Loucy (cell line): ENCODE measurements at regions not wholly inside any gene's neighbourhood (a gene's known extent, or its start where the extent isn't known, plus 50 kb on each side); places are given as distances from the start of the nearest gene placed in this dataset.

ENCODE experiments used
- H2AFZ ChIP-seq: fragments of 200-600 bp; sonication (generic); 2 replicates; pipeline ENCODE4 v1.6.0; 2016; ENCODE audit warnings: antibody characterized with exemption, mild to moderate bottlenecking, low read length, moderate library complexity
- H3F3A ChIP-seq: fragments of 200-600 bp; 2 replicates; pipeline ENCODE4 v1.6.0; 2016; ENCODE audit warnings: antibody characterized with exemption, low read depth, mild to moderate bottlenecking
- H3K27me3 ChIP-seq: fragments of 200-600 bp; sonication (generic); 2 replicates; pipeline ENCODE4 v1.6.1; 2014; ENCODE audit warnings: low read length, mild to moderate bottlenecking; ENCODE audit not compliant: insufficient read depth, poor library complexity, severe bottlenecking
- H3K36me3 ChIP-seq: fragments of 200-600 bp; sonication (generic); 2 replicates; pipeline ENCODE4 v1.6.1; 2016; ENCODE audit warnings: low read length; ENCODE audit not compliant: insufficient read depth
- H3K4me1 ChIP-seq: fragments of 200-600 bp; sonication (generic); 2 replicates; pipeline ENCODE4 v1.5.1; 2014; ENCODE audit warnings: low read length, mild to moderate bottlenecking; ENCODE audit not compliant: insufficient read depth, poor library complexity, severe bottlenecking
- H3K4me2 ChIP-seq: fragments of 200-600 bp; sonication (generic); 2 replicates; pipeline ENCODE4 v1.6.0; 2014; ENCODE audit warnings: antibody characterized with exemption, low read length, low read depth, mild to moderate bottlenecking; ENCODE audit not compliant: poor library complexity, severe bottlenecking
- H3K4me3 ChIP-seq: fragments of 200-600 bp; sonication (generic); 2 replicates; pipeline ENCODE4 v1.5.1; 2014; ENCODE audit warnings: low read length, mild to moderate bottlenecking, mixed read lengths; ENCODE audit not compliant: poor library complexity, severe bottlenecking
- H3K79me2 ChIP-seq: fragments of 200-600 bp; sonication (generic); 2 replicates; pipeline ENCODE4 v1.6.1; 2014; ENCODE audit warnings: low read length; ENCODE audit not compliant: insufficient read depth
- H3K9ac ChIP-seq: fragments of 200-600 bp; sonication (generic); 2 replicates; pipeline ENCODE4 v1.6.0; 2014; ENCODE audit warnings: mild to moderate bottlenecking, low read depth, low read length, moderate library complexity; ENCODE audit not compliant: poor library complexity, severe bottlenecking
- H3K9me2 ChIP-seq: fragments of 200-600 bp; sonication (generic); replicated peaks from 2 replicates; pipeline ENCODE4 v1.6.1; 2016; ENCODE audit warnings: low read depth, low read length, mixed read lengths
- H3K9me3 ChIP-seq: fragments of 200-600 bp; sonication (generic); 2 replicates; pipeline ENCODE4 v1.6.1; 2014; ENCODE audit warnings: mild to moderate bottlenecking, antibody characterized with exemption, low read length, low read depth; ENCODE audit not compliant: insufficient read depth
- H4K20me1 ChIP-seq: fragments of 200-600 bp; sonication (generic); 2 replicates; pipeline ENCODE4 v1.6.0; 2014; ENCODE audit warnings: antibody characterized with exemption, low read length, mild to moderate bottlenecking; ENCODE audit not compliant: insufficient read depth, poor library complexity, severe bottlenecking
- EZH2phosphoT487 ChIP-seq: fragments of 200-600 bp; IDR thresholded peaks from 2 replicates; pipeline ENCODE4 v1.6.1; 2018; ENCODE audit warnings: antibody characterized with exemption, mild to moderate bottlenecking, moderate library complexity, borderline replicate concordance
- TF ChIP-seq, protein P1 (sequence below): fragments of 200-600 bp; sonication (generic); conservative IDR thresholded peaks from 2 replicates; pipeline ENCODE4 v1.5.1; 2014; ENCODE audit warnings: mild to moderate bottlenecking, antibody characterized with exemption, low read length

DNA sequence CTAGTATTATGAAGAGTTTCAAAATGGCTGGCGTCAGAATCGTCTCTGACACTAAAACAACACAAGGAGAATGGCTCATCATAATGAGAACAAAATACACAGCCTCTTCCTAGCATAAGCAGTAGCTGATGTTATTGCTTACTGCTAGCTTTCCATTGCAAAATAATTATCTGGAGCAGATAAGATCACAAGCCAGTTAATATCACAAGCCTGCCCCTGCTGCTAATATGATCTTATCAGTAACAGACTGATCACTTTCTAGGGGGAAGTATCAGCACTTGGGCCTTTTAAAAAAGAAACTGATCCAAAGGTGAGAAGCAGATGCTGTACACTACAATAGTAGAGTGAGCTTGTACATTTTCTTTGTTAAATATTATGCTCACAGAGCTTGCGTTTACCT is 554.8 kb upstream of the PABPC4L start:
- H3K9me3 ChIP-seq = no peaks in the 10 kb centered on the region
- TF ChIP-seq, protein P1, sequence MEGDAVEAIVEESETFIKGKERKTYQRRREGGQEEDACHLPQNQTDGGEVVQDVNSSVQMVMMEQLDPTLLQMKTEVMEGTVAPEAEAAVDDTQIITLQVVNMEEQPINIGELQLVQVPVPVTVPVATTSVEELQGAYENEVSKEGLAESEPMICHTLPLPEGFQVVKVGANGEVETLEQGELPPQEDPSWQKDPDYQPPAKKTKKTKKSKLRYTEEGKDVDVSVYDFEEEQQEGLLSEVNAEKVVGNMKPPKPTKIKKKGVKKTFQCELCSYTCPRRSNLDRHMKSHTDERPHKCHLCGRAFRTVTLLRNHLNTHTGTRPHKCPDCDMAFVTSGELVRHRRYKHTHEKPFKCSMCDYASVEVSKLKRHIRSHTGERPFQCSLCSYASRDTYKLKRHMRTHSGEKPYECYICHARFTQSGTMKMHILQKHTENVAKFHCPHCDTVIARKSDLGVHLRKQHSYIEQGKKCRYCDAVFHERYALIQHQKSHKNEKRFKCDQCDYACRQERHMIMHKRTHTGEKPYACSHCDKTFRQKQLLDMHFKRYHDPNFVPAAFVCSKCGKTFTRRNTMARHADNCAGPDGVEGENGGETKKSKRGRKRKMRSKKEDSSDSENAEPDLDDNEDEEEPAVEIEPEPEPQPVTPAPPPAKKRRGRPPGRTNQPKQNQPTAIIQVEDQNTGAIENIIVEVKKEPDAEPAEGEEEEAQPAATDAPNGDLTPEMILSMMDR = no peak
- TF ChIP-seq EZH2phosphoT487 = no peak
- H3K79me2 ChIP-seq = no peaks in the 10 kb centered on the region
- no peak overlapping the region for H3K4me3 ChIP-seq
- H3K27me3 ChIP-seq = no peaks in the 10 kb centered on the region
- H3K4me2 ChIP-seq = no peak overlapping the region
- H3K9ac ChIP-seq = no peak overlapping the region
- no peaks in the 10 kb centered on the region for H3K4me1 ChIP-seq
- no peak overlapping the region for H2AFZ ChIP-seq
- H3K36me3 ChIP-seq = no peaks in the 10 kb centered on the region
- H3F3A ChIP-seq = no peaks in the 10 kb centered on the region
- H4K20me1 ChIP-seq = no peaks in the 10 kb centered on the region
- no peaks in the 10 kb centered on the region for H3K9me2 ChIP-seq

DNA sequence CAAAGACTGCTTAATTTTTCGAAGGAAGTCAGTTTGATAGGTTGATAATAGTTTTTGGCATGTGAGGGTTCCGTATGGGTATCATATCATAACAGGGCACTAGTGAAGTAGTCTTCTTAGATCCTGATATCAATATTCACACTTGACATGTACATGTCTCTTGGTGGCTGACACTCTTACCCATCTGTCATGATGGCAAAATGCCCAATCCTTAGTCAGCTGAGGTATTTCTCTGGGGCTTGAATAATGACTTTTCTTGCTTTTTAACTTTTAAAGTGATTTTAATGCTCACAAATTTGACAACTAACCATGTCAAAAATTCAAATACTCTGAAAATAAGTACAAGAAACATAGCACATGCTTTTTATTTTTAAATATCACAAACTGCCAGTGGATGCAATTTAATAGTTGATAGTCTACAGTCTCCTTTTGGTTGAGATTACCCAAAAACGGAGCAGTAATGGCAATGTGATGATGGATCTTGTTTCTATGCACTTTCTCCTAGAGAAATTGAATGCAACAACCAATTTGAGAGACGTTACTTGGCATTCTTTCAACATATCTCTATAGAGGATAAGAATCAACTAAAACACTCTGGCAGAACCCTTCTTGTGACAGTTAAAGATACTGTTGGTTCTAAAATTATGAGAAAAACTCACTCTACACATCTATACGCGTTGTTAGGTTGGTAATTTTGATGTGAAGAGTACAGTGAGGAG is 552.9 kb upstream of the PABPC4L start:
- H3K4me2 ChIP-seq = no peak overlapping the region
- no peak for TF ChIP-seq EZH2phosphoT487
- TF ChIP-seq, protein P1 = no peak
- no peaks in the 10 kb centered on the region for H3K4me1 ChIP-seq
- H3F3A ChIP-seq = no peaks in the 10 kb centered on the region
- no peaks in the 10 kb centered on the region for H3K9me3 ChIP-seq
- H3K36me3 ChIP-seq = no peaks in the 10 kb centered on the region
- no peaks in the 10 kb centered on the region for H3K79me2 ChIP-seq
- H2AFZ ChIP-seq = no peak overlapping the region
- H3K9ac ChIP-seq = no peak overlapping the region
- H4K20me1 ChIP-seq = no peaks in the 10 kb centered on the region
- no peaks in the 10 kb centered on the region for H3K9me2 ChIP-seq
- H3K27me3 ChIP-seq = no peaks in the 10 kb centered on the region
- H3K4me3 ChIP-seq = no peak overlapping the region

DNA sequence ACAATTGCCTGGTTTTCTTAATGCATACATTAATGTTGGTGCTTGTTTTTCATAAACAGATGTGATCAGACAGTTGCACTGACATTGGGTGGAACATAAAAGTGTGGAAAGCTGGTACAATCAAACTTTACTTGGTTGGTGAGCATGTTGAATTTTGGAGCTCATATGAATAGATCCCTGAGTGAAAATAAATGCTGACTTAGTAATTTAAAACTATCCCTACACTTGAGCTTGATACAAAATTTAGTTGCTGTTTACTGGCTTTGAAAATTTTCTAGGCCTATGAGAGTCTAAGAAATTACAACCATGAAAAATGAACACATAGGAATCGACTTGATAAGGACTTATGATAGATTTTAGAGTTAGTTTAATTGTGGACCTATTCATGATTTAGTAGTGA is 551.8 kb upstream of the PABPC4L start:
- TF ChIP-seq, protein P1 = no peak
- no peak for TF ChIP-seq EZH2phosphoT487
- no peaks in the 10 kb centered on the region for H4K20me1 ChIP-seq
- H3K4me3 ChIP-seq = no peak overlapping the region
- no peaks in the 10 kb centered on the region for H3K27me3 ChIP-seq
- H2AFZ ChIP-seq = no peak overlapping the region
- no peaks in the 10 kb centered on the region for H3K4me1 ChIP-seq
- H3K9me2 ChIP-seq = no peaks in the 10 kb centered on the region
- H3F3A ChIP-seq = no peaks in the 10 kb centered on the region
- H3K36me3 ChIP-seq = no peaks in the 10 kb centered on the region
- no peaks in the 10 kb centered on the region for H3K9me3 ChIP-seq
- no peak overlapping the region for H3K4me2 ChIP-seq
- no peak overlapping the region for H3K9ac ChIP-seq
- H3K79me2 ChIP-seq = no peaks in the 10 kb centered on the region
